Neuron (in vitro differentiated cells): ENCODE measurements at regions not wholly inside any gene's neighbourhood (a gene's known extent, or its start where the extent isn't known, plus 50 kb on each side); places are given as distances from the start of the nearest gene placed in this dataset.

Source experiments
- H2AFZ ChIP-seq: one replicate; pipeline ENCODE4 v1.6.1; 2013; ENCODE audit warnings: low read depth, mild to moderate bottlenecking, inconsistent platforms, low read length, moderate library complexity
- H3K27me3 ChIP-seq: one replicate; pipeline ENCODE4 v1.6.1; 2013; ENCODE audit warnings: low read length; ENCODE audit not compliant: insufficient read depth
- H3K36me3 ChIP-seq: one replicate; pipeline ENCODE4 v1.6.1; 2013; ENCODE audit warnings: low read length; ENCODE audit not compliant: insufficient read depth
- H3K4me1 ChIP-seq: one replicate; pipeline ENCODE4 v1.6.1; 2013; ENCODE audit warnings: low read length; ENCODE audit not compliant: insufficient read depth
- H3K4me3 ChIP-seq: 2 replicates; pipeline ENCODE4 v1.5.1; 2013; ENCODE audit warnings: mild to moderate bottlenecking, low read length, moderate library complexity
- H3K9me3 ChIP-seq: one replicate; pipeline ENCODE4 v1.6.1; 2013; ENCODE audit warnings: low read length

- no peak overlapping the region for H3K4me3 ChIP-seq
- H3K9me3 ChIP-seq, result no peaks in the 10 kb centered on the region
- peaks cover 3% of the 10 kb centered on the region for H3K27me3 ChIP-seq
- H2AFZ ChIP-seq, result no peak overlapping the region
- no peaks in the 10 kb centered on the region for H3K4me1 ChIP-seq
- H3K36me3 ChIP-seq, result no peaks in the 10 kb centered on the region
These were observed 208.9 kb upstream of the HDAC4 start for GRCh38 chr2:239609607-239610310.

- Histone ChIP-seq H3K27me3 (peaks cover 3% of the 10 kb centered on the region), H3K9me3 (no peaks in the 10 kb centered on the region), H3K4me1 (no peaks in the 10 kb centered on the region), H2AFZ (no peak overlapping the region), H3K36me3 (no peaks in the 10 kb centered on the region), H3K4me3 (no peak overlapping the region)
These were observed 208.3 kb upstream of the HDAC4 start for GRCh38 chr2:239609162-239609561.

GRCh38 chr2:239608723-239609122, 207.9 kb upstream of the HDAC4 start:
- Histone ChIP-seq H3K4me3 (no peak overlapping the region), H3K36me3 (no peaks in the 10 kb centered on the region), H3K4me1 (no peaks in the 10 kb centered on the region), H3K9me3 (no peaks in the 10 kb centered on the region), H2AFZ (no peak overlapping the region), H3K27me3 (peaks cover 3% of the 10 kb centered on the region)

- H3K9me3 ChIP-seq, result no peaks in the 10 kb centered on the region
- H2AFZ ChIP-seq, result no peak overlapping the region
- H3K36me3 ChIP-seq, result no peaks in the 10 kb centered on the region
- H3K4me1 ChIP-seq, result no peaks in the 10 kb centered on the region
- no peak overlapping the region for H3K4me3 ChIP-seq
- peaks cover 3% of the 10 kb centered on the region for H3K27me3 ChIP-seq
These were observed 207.4 kb upstream of the HDAC4 start for GRCh38 chr2:239608260-239608659.

GRCh38 chr2:239607517-239608191, 206.8 kb upstream of the HDAC4 start:
- Histone ChIP-seq H3K36me3 (no peaks in the 10 kb centered on the region), H3K4me3 (no peak overlapping the region), H3K4me1 (no peaks in the 10 kb centered on the region), H2AFZ (no peak overlapping the region), H3K27me3 (peaks cover 3% of the 10 kb centered on the region), H3K9me3 (no peaks in the 10 kb centered on the region)

- Histone ChIP-seq H3K36me3 (no peaks in the 10 kb centered on the region), H2AFZ (no peak overlapping the region), H3K4me3 (no peak overlapping the region), H3K4me1 (no peaks in the 10 kb centered on the region), H3K27me3 (no peaks in the 10 kb centered on the region), H3K9me3 (no peaks in the 10 kb centered on the region)
These were observed 206.1 kb upstream of the HDAC4 start for GRCh38 chr2:239606741-239607516.

- H3K9me3 ChIP-seq, result no peaks in the 10 kb centered on the region
- H3K36me3 ChIP-seq, result no peaks in the 10 kb centered on the region
- no peak overlapping the region for H3K4me3 ChIP-seq
- H3K4me1 ChIP-seq, result no peaks in the 10 kb centered on the region
- peaks cover 4% of the 10 kb centered on the region for H3K27me3 ChIP-seq
- no peak overlapping the region for H2AFZ ChIP-seq
These were observed 205.2 kb upstream of the HDAC4 start for GRCh38 chr2:239605976-239606375.

GRCh38 chr2:239605409-239605808, 204.6 kb upstream of the HDAC4 start:
- Histone ChIP-seq H3K4me1 (no peaks in the 10 kb centered on the region), H3K27me3 (peaks cover 4% of the 10 kb centered on the region), H2AFZ (no peak overlapping the region), H3K9me3 (no peaks in the 10 kb centered on the region), H3K4me3 (no peak overlapping the region), H3K36me3 (no peaks in the 10 kb centered on the region)

- no peaks in the 10 kb centered on the region for H3K9me3 ChIP-seq
- no peaks in the 10 kb centered on the region for H3K4me1 ChIP-seq
- H2AFZ ChIP-seq, result no peak overlapping the region
- no peaks in the 10 kb centered on the region for H3K36me3 ChIP-seq
- no peak overlapping the region for H3K4me3 ChIP-seq
- peaks cover 4% of the 10 kb centered on the region for H3K27me3 ChIP-seq
These were observed 204.0 kb upstream of the HDAC4 start for GRCh38 chr2:239604861-239605260.

- Histone ChIP-seq H3K9me3 (no peaks in the 10 kb centered on the region), H3K4me3 (no peak overlapping the region), H3K4me1 (no peaks in the 10 kb centered on the region), H2AFZ (no peak overlapping the region), H3K27me3 (peaks cover 7% of the 10 kb centered on the region), H3K36me3 (no peaks in the 10 kb centered on the region)
These were observed 202.9 kb upstream of the HDAC4 start for GRCh38 chr2:239603411-239604356.

- no peak overlapping the region for H2AFZ ChIP-seq
- H3K9me3 ChIP-seq, result no peaks in the 10 kb centered on the region
- H3K27me3 ChIP-seq, result peaks cover 7% of the 10 kb centered on the region
- H3K4me1 ChIP-seq, result no peaks in the 10 kb centered on the region
- H3K36me3 ChIP-seq, result no peaks in the 10 kb centered on the region
- no peak overlapping the region for H3K4me3 ChIP-seq
These were observed 201.8 kb upstream of the HDAC4 start for GRCh38 chr2:239602290-239603282.

GRCh38 chr2:239601880-239602279, 201.1 kb upstream of the HDAC4 start:
- Histone ChIP-seq H2AFZ (no peak overlapping the region), H3K9me3 (no peaks in the 10 kb centered on the region), H3K27me3 (peaks cover 7% of the 10 kb centered on the region), H3K36me3 (no peaks in the 10 kb centered on the region), H3K4me3 (no peak overlapping the region), H3K4me1 (no peaks in the 10 kb centered on the region)
